ENCODE measurements at regions not wholly inside any gene's neighbourhood (a gene's known extent, or its start where the extent isn't known, plus 50 kb on each side); places are given as distances from the start of the nearest gene placed in this dataset.

DNA sequence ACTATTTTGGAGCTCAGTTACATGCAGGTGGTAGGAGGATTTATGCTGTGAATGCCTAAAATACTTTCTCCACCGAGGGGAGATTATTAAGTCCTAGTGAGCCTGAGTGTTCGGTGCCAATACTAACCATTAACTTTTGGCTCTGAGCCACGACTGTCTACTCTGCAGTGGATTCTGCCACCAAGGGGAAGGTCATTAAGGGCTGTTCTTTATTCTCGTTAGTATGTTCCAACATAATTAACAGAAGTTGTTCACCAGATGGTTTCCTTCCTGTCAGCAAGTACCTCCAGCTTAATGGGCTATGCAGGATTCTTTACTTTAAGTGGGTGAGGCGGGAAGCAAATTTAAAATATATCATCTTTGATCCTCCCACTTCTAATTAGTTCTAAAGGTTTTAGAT lies 326.3 kb downstream of the BMP4 start:
- TF ChIP-seq EZH2 (IDR thresholded peaks at IDR 0.05; ENCODE audit: low read length, missing control alignments), result no peak
- TF ChIP-seq, protein P1, sequence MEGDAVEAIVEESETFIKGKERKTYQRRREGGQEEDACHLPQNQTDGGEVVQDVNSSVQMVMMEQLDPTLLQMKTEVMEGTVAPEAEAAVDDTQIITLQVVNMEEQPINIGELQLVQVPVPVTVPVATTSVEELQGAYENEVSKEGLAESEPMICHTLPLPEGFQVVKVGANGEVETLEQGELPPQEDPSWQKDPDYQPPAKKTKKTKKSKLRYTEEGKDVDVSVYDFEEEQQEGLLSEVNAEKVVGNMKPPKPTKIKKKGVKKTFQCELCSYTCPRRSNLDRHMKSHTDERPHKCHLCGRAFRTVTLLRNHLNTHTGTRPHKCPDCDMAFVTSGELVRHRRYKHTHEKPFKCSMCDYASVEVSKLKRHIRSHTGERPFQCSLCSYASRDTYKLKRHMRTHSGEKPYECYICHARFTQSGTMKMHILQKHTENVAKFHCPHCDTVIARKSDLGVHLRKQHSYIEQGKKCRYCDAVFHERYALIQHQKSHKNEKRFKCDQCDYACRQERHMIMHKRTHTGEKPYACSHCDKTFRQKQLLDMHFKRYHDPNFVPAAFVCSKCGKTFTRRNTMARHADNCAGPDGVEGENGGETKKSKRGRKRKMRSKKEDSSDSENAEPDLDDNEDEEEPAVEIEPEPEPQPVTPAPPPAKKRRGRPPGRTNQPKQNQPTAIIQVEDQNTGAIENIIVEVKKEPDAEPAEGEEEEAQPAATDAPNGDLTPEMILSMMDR (conservative IDR thresholded peaks at IDR 0.05 in 1 of 2, IDR thresholded peaks at IDR 0.05 in 1 of 2; ENCODE audit: low read depth in 1 of 2, low read length in 2 of 2), result no peak

Data from fibroblast of lung (primary cell).